Endodermal cell (in vitro differentiated cells): ENCODE measurements at regions not wholly inside any gene's neighbourhood (a gene's known extent, or its start where the extent isn't known, plus 50 kb on each side); places are given as distances from the start of the nearest gene placed in this dataset.

ENCODE experiments used
- DNase-seq: peaks from one replicate; pipeline ENCODE4 v3.0.0-alpha.2; 2017
- H3K27ac ChIP-seq: 2 replicates; pipeline ENCODE4 v1.5.1; 2013; ENCODE audit warnings: mild to moderate bottlenecking, low read depth, low read length, moderate library complexity
- H3K27me3 ChIP-seq: 2 replicates; pipeline ENCODE4 v1.6.1; 2013; ENCODE audit warnings: mild to moderate bottlenecking, low read length, moderate library complexity; ENCODE audit not compliant: insufficient read depth, control insufficient read depth, poor library complexity, severe bottlenecking
- H3K36me3 ChIP-seq: 2 replicates; pipeline ENCODE4 v1.7.0; 2013; ENCODE audit warnings: mild to moderate bottlenecking, low read length, moderate library complexity; ENCODE audit not compliant: control insufficient read depth, insufficient read depth
- H3K4me1 ChIP-seq: one replicate; pipeline ENCODE4 v1.7.0; 2013; ENCODE audit warnings: low read length; ENCODE audit not compliant: control insufficient read depth, insufficient read depth
- H3K4me3 ChIP-seq: 2 replicates; pipeline ENCODE4 v1.5.1; 2013; ENCODE audit warnings: mild to moderate bottlenecking, low read length, moderate library complexity
- H3K9ac ChIP-seq: 2 replicates; pipeline ENCODE4 v1.6.1; 2013; ENCODE audit warnings: mild to moderate bottlenecking, low read length, moderate library complexity; ENCODE audit not compliant: poor library complexity, severe bottlenecking; ENCODE audit errors: extremely low read depth
- H3K9me3 ChIP-seq: 2 replicates; pipeline ENCODE4 v1.6.1; 2013; ENCODE audit warnings: mild to moderate bottlenecking, low read length, moderate library complexity; ENCODE audit not compliant: control insufficient read depth
- H3K27ac Mint-ChIP-seq: 2 replicates; pipeline ENCODE4 v1.8.0; 2020; ENCODE audit warnings: mixed read lengths
- H3K27me3 Mint-ChIP-seq: 2 replicates; pipeline ENCODE4 v1.8.0; 2021; ENCODE audit warnings: mild to moderate bottlenecking, mixed read lengths; ENCODE audit not compliant: insufficient read depth
- H3K36me3 Mint-ChIP-seq: 2 replicates; pipeline ENCODE4 v1.8.0; 2020; ENCODE audit warnings: low read depth, mixed read lengths
- H3K4me1 Mint-ChIP-seq: 2 replicates; pipeline ENCODE4 v1.8.0; 2020; ENCODE audit warnings: mixed read lengths
- H3K4me3 Mint-ChIP-seq: 2 replicates; pipeline ENCODE4 v1.8.0; 2020; ENCODE audit warnings: mild to moderate bottlenecking, moderate library complexity, mixed read lengths
- H3K9me3 Mint-ChIP-seq: 2 replicates; pipeline ENCODE4 v1.8.0; 2020; ENCODE audit warnings: mild to moderate bottlenecking, mixed read lengths
- CTCF ChIP-seq: fragments of 200-600 bp; sonication (generic); conservative IDR thresholded peaks from 2 replicates; pipeline ENCODE4 v1.5.0; 2021; ENCODE audit warnings: antibody characterized with exemption, mild to moderate bottlenecking
- WGBS, 2 experiments: methylation state at CpG; one replicate each; pipeline versions ENCODE4 v1.1.5 to v1.1.7; 2013; ENCODE audit warnings: missing lambda C conversion rate in 2 of 2, mixed read lengths in 1 of 2; ENCODE audit not compliant: insufficient coverage in 1 of 2, insufficient read length in 1 of 2; 5-methylcytosine and 5-hydroxymethylcytosine counted together

GRCh38 chr13:73419186-73419585 lies 360.4 kb downstream of the KLF5 start:
- H3K36me3 ChIP-seq, result no peaks in the 10 kb centered on the region
- no peak overlapping the region for H3K4me3 ChIP-seq
- H3K9me3 Mint-ChIP-seq, result peaks cover 4% of the 10 kb centered on the region
- no peak overlapping the region for H3K27ac ChIP-seq
- DNase-seq, result no peak
- WGBS, 2 experiments, result 100% methylated on average over 1 of the region's 1 CpG; no CpG with 5 or more reads in 1 of the 2 experiments
- no peak overlapping the region for H3K27ac Mint-ChIP-seq
- peaks cover 9% of the 10 kb centered on the region for H3K4me1 Mint-ChIP-seq
- peaks cover 4% of the 10 kb centered on the region for H3K4me1 ChIP-seq
- no peak for TF ChIP-seq CTCF
- H3K27me3 Mint-ChIP-seq, result no peaks in the 10 kb centered on the region
- H3K9me3 ChIP-seq, result no peaks in the 10 kb centered on the region
- no peak overlapping the region for H3K4me3 Mint-ChIP-seq
- no peaks in the 10 kb centered on the region for H3K36me3 Mint-ChIP-seq
- no peak overlapping the region for H3K9ac ChIP-seq
- no peaks in the 10 kb centered on the region for H3K27me3 ChIP-seq

- no peak for DNase-seq
- H3K9ac ChIP-seq, result no peak overlapping the region
- Mint-ChIP-seq H3K27ac (no peak overlapping the region), H3K9me3 (peaks cover 4% of the 10 kb centered on the region), H3K27me3 (no peaks in the 10 kb centered on the region), H3K4me1 (peaks cover 9% of the 10 kb centered on the region), H3K4me3 (no peak overlapping the region), H3K36me3 (no peaks in the 10 kb centered on the region)
- H3K27me3 ChIP-seq, result no peaks in the 10 kb centered on the region
- WGBS, 2 experiments, result 95 to 97% methylated on average over 11 to 12 of the region's 13 CpGs
- peak overlapping the region; percentile 12 for H3K4me3 ChIP-seq
- peaks cover 4% of the 10 kb centered on the region for H3K4me1 ChIP-seq
- TF ChIP-seq CTCF, result peak; percentile 67
- no peak overlapping the region for H3K27ac ChIP-seq
- no peaks in the 10 kb centered on the region for H3K36me3 ChIP-seq
- H3K9me3 ChIP-seq, result no peaks in the 10 kb centered on the region
Observed at GRCh38 chr13:73417012-73417615, 358.3 kb downstream of the KLF5 start.

GRCh38 chr13:73416093-73416492 lies 357.3 kb downstream of the KLF5 start:
- 89% methylated on average over 1 of the region's 1 CpG; no CpG with 5 or more reads in 1 of the 2 experiments for WGBS, 2 experiments

More at GRCh38 chr13:73416093-73416492, 357.3 kb downstream of the KLF5 start:
- H3K4me3 ChIP-seq, result no peak overlapping the region
- DNase-seq, result no peak
- no peaks in the 10 kb centered on the region for H3K36me3 ChIP-seq
- H3K4me3 Mint-ChIP-seq, result no peak overlapping the region
- H3K27ac ChIP-seq, result no peak overlapping the region
- H3K4me1 Mint-ChIP-seq, result peaks cover 9% of the 10 kb centered on the region
- peaks cover 4% of the 10 kb centered on the region for H3K9me3 Mint-ChIP-seq
- H3K9ac ChIP-seq, result no peak overlapping the region
- H3K27me3 ChIP-seq, result no peaks in the 10 kb centered on the region
- no peak for TF ChIP-seq CTCF
- H3K4me1 ChIP-seq, result peaks cover 4% of the 10 kb centered on the region
- H3K27me3 Mint-ChIP-seq, result no peaks in the 10 kb centered on the region
- no peak overlapping the region for H3K27ac Mint-ChIP-seq
- no peaks in the 10 kb centered on the region for H3K36me3 Mint-ChIP-seq
- no peaks in the 10 kb centered on the region for H3K9me3 ChIP-seq
